UCSD-AML1 (cell line): ENCODE measurements at regions not wholly inside any gene's neighbourhood (a gene's known extent, or its start where the extent isn't known, plus 50 kb on each side); places are given as distances from the start of the nearest gene placed in this dataset.

Experiments used
- DNase-seq: peaks from one replicate; lab custom pipeline; 2025; ENCODE audit not compliant: unreplicated experiment; lab: John Stamatoyannopoulos, UW

GRCh38 chr11:116698080-116698479, 74.7 kb downstream of the BUD13 start:
- no peak for DNase-seq

DNA sequence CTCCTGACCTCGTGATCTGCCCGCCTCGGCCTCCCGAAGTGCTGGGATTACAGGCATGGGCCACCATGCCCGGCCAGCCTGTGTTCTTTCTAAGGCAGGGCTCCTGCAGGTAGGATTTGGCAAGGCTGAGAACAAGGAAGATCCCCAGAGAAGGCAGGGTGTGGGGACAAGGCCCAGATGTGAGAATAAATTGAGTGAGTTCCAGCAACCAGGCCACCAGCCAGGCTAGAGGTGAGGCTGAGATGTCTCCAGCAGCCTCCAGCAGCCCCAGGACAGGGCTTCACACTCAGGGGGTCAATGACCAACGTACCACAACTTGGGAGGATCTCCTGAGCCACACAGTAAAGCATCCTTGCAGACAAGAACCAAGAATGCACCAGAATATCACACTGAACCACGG, 75.1 kb downstream of the BUD13 start:
- DNase-seq = no peak

GRCh38 chr11:116697011-116697410, 75.8 kb downstream of the BUD13 start:
- no peak for DNase-seq

DNA sequence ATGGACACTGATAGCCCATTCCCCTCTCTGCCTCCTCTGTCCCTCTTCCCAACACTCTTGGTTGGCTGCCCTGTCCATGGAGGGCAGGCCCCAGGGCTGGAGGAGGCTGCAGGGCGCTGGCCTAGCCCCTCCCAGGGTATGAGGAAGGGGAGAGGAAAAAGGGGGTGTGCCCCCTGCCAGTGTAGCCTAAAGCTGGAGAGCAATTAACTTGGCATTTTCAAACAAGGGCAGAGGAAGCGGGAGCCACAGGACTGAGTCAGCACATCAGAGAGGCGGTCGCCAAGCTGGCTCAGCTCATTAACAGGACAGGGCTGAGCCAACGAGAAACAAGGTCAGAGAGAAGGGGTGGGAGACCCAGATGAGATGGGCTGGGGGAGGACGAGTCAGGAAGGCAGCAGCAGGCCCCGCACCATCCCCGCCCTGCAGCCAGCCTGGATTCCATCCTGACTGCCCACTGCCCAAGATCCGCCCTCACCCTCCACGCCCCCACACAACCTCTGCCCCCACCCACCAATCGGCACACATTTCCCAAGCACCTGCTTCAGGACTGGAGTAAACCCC, 76.3 kb downstream of the BUD13 start:
- DNase-seq = peak; percentile 40

- DNase-seq = no peak
These were observed 77.0 kb downstream of the BUD13 start for GRCh38 chr11:116695657-116696254.

DNA sequence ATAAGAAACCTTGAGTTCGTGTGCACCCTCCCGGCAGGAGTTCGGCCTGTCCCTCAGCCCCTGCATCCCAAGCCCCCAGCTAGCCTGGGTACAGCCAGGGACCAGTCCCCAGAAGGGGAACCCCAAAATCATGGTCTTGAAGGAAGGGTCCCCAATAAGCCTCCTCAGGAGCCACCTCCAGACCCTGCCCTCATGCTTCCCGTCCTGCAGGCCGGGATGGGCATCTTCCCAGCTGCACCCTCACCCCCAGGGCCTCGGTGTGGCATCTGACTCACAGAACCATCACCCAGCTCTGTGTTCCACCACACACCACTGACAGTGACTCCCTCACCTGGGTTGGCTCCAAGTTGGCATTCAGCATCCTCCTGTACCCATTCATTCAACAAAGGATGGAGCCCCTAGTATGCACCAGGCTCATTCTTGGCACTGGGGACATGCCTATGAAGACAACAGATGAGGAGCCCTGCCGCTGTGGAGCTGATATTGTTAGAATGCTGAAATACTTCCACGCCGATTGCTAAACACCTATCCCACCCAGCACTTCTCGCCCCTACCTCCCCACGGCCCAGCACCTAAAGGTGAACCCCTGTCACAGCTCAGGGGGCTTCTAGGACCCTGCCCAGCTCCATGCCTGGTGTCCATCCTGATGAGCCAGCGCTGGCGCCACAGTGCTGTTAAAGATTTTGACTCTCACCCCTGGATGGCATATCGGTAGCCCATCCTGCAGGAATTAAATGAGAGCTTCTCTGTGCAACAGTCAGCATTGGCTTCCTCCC, 77.8 kb downstream of the BUD13 start:
- no peak for DNase-seq

GRCh38 chr11:116694349-116694725, 78.5 kb downstream of the BUD13 start:
- no peak for DNase-seq

DNA sequence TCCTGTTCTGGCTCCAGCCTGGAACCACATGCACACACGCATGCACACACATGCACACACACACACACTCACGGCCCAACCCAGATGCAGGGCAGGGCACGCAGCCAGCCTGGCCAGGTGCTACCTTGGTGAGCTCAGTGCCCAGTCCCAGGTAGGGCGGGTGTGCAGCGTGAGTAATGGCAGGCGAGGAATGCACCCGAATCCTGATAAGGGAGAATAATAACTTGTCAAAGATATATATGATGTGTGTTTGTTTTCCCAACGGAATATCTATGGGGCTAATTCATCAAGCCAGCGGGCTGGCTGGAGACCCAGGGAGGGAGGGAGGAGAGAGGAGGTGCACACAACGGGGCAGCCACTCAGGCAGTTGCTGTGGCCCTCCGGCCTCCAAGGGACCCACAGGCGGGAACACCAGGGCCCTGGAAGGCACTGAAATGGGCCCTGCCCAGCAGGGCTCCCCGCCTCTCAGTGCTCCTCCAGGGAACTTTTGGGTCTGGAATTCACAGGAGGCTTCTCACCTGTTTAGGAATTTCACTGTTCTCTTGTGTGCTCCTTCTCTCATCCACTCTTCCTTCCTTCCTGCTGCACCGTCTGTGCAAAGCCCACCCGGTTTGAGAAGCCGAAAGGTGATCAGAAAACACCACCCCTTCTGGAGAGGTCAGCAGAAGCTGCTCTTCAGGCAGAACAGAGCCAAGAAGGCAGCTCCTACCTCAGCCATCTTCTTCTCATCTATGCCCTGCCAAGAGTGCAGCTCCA, 79.0 kb downstream of the BUD13 start:
- no peak for DNase-seq

- DNase-seq = no peak
These were observed 79.7 kb downstream of the BUD13 start for GRCh38 chr11:116693102-116693570.

DNA sequence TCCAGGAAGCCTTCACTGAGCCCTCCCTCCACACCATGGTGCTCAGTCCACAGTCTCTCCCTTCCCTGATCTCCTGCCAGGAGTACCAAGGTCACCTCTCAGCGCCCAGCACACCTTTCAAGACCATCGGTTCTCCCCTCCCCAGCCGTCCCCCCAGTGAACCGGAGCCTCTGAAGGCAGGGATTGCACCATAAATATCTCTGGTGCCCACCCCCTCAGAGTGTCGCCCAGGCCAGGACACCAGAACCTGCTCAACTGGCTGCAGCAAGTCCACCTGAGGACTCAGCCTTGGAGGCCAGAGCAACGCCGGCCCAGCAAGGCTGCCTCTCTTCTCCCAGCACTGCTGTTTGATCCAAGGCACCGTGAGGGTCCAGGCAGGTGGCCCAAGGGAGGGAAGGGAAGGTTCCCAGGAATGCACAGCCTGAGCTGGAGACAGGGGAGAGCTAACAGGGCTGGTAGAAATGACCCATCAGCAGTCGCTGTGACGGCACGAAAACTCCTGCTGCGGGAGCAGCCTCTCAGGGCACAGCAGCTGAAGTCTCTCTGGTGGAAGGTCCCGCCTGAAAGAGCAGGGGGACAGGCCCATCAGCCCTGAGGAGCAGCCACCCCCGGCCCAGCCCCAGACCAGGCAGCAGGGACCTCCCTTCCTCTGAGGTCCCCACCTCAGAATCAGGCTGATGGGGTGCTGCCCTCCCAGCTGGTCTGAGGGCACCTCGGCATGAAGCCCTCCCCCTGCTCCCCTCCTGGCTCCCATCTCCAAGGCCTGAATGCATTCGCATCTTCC, 80.3 kb downstream of the BUD13 start:
- no peak for DNase-seq

GRCh38 chr11:116691771-116692177, 81.0 kb downstream of the BUD13 start:
- DNase-seq = peak; percentile 32

GRCh38 chr11:116690611-116691010, 82.2 kb downstream of the BUD13 start:
- DNase-seq = no peak

DNA sequence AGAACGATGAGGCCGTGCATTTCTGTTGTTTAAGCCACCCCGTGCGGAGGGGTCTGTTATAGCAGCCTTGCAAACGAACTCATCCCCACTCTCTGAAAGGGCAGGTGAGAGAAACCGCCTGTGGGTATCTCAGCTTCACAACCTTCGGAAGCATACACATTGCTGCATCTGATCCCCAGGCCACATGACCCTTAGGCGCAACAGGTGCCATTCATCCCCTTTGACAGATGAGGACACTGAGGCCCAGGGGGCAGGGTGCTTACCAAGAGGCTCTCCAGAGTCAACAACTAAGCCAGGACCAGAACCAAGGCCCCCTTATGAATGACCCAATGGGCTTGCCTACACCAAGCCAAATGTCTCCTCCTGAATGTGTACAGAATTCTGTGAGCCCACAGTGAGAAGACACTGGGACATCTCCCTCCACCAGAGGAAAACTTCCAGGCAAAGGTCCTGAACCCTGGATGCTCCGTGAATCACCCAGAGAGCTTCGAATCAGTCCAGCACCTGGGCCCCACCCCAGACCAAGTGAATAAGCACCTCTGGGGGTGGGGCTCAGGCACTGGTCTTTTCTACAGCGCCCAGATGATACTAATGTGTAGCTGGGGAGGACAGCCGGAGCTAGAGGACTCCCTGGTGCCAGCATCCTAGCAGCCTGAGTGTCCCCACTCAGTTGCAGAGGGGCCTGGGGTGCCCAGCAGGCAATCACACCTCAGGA, 83.2 kb downstream of the BUD13 start:
- no peak for DNase-seq

DNA sequence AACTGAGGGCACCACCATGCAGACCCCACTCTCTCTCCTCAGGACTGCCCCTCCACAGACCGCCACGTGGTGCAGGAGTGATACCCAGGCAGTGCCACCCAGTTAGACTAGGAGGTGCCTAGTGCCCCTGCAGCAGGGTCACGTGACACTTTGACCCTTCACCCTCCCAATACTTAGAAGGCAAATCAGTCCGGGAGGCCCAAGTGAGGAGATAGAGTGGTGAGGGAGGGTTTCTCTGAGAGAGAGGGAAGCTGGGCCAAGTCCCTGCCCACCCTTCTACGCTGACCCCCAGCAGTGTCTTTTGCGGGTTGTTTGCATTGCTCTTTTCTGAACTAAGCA, 84.6 kb downstream of the BUD13 start:
- DNase-seq = no peak

DNA sequence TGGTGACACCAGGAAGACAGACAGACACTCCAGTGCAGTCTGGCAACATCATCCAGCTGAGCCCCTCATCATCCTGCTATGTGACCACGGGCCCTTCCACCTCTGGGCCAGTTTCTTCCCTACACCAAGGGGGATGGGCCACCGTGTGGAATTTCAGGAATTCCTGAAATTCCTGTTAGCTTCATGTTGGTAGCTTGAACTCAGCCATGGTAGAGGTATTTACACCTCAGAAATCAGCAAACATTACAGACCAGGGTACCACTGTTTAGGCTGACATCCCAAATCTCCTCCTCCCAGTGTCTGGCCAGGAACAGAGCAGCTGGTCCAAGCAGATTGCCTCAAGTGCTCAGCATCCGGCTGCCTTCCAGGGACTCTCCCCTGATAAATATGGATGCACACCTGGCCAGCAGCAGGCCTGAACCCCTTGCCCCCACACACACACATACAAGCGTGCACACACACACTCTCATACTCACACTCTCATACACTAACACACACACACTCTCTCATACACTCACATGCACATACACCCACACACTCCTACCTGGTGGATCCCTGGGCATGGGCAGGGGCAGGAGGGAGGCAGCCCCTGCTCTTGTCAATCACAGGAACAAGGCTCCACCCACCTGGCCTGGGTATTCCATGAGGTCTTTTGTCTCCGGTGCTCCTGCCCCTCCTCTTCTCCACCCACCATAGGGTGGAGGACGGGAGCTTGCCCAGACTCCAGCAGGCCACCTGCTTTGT, 85.2 kb downstream of the BUD13 start:
- no peak for DNase-seq

GRCh38 chr11:116686866-116687265, 85.9 kb downstream of the BUD13 start:
- DNase-seq = no peak

DNA sequence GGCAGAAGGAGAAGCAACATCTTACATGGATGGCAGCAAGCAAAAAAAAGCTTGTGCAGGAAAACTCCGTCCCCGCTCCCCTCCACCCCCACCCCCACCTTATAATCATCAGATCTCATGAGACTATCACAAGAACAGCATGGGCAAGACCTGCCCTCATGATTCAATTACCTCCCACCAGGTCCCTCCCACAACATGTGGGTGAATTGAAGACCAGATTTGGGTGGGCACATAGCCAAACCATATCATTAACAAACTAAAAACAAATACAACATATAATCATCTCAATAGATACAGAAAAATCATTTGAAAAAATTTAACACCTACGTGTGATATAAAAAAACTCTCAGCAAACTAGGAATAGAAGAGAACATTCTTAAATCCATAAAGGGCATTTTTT, 88.8 kb downstream of the BUD13 start:
- DNase-seq = no peak

- no peak for DNase-seq
These were observed 92.2 kb downstream of the BUD13 start for GRCh38 chr11:116680349-116681125.

DNA sequence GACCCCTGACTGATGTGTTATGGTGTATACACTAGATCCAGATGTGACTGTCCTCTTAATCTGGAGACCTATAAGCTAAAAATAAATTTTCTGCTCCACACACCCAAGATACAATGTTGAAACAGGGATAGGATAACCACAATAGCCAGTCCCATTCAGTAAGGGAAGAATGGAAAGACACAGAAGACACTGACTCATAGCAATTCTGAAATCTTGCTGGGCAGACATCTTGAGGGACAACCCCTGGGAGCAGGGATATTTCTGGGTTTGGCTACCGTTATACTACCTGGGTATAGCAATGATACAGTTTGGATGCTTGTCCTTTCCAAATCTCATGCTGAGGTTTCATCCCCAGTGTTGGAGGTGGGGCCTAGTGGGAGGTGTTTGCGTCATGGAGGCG, 93.9 kb downstream of the BUD13 start:
- no peak for DNase-seq
